IMR-90 (cell line): ENCODE measurements at regions not wholly inside any gene's neighbourhood (a gene's known extent, or its start where the extent isn't known, plus 50 kb on each side); places are given as distances from the start of the nearest gene placed in this dataset.

Experiments
- ATAC-seq: fragments of 200-7000 bp; cut with Tn5 transposase; 2 replicates; pipeline ENCODE4 v1.9.1; 2020; ENCODE audit warnings: low read depth, mild to moderate bottlenecking, moderate library complexity
- BruUV-seq: library from RNA; stranded (reverse); fragments of 400-500 nt; replicated peaks from 2 replicates; lab custom pipeline; 2021; lab: Mats Ljungman, UMichigan
- CTCF ChIA-PET: fragments of 300-600 bp; formaldehyde crosslinking; extraction: SDS; loops from one replicate; lab custom pipeline; 2021; ENCODE audit warnings: antibody characterized with exemption; lab: Yijun Ruan, JAX
- POLR2A ChIA-PET: fragments of 300-600 bp; sonication (Branson Sonifier 250); formaldehyde crosslinking; loops from one replicate; lab custom pipeline; 2022; ENCODE audit warnings: antibody characterized with exemption; ENCODE audit not compliant: unreplicated experiment; lab: Charles Lee
- DNase-seq: peaks from one replicate; pipeline ENCODE4 v3.0.0; 2013
- H2AFZ ChIP-seq: replicated peaks from 2 replicates; pipeline ENCODE3; 2013; ENCODE audit warnings: low read length, mild to moderate bottlenecking; ENCODE audit not compliant: poor library complexity
- H2AK5ac ChIP-seq: 2 replicates; pipeline ENCODE4 v1.6.1; 2013; ENCODE audit warnings: low read depth, low read length, inconsistent platforms
- H2AK9ac ChIP-seq: replicated peaks from 2 replicates; pipeline ENCODE3; 2013; ENCODE audit warnings: mild to moderate bottlenecking, low read depth, low read length, moderate library complexity; ENCODE audit not compliant: poor library complexity
- H2BK120ac ChIP-seq: 2 replicates; pipeline ENCODE4 v1.6.1; 2013; ENCODE audit warnings: low read depth, low read length, inconsistent platforms
- H2BK15ac ChIP-seq: 3 replicates; pipeline ENCODE4 v1.6.1; 2013; ENCODE audit warnings: low read depth, low read length, inconsistent platforms
- H2BK20ac ChIP-seq: 2 replicates; pipeline ENCODE4 v1.6.1; 2013; ENCODE audit warnings: low read depth, mild to moderate bottlenecking, inconsistent platforms, low read length, moderate library complexity
- H2BK5ac ChIP-seq: 2 replicates; pipeline ENCODE4 v1.6.1; 2013; ENCODE audit warnings: mild to moderate bottlenecking, low read depth, low read length, inconsistent platforms; ENCODE audit not compliant: poor library complexity, severe bottlenecking
- H3K14ac ChIP-seq: replicated peaks from 2 replicates; pipeline ENCODE4 v1.6.1; 2013; ENCODE audit warnings: low read depth, low read length, inconsistent platforms
- H3K18ac ChIP-seq: 2 replicates; pipeline ENCODE4 v1.6.1; 2013; ENCODE audit warnings: low read depth, low read length, control low read depth
- H3K23ac ChIP-seq: 2 replicates; pipeline ENCODE4 v1.6.1; 2013; ENCODE audit warnings: low read depth, low read length, inconsistent platforms
- H3K27ac ChIP-seq: 2 replicates; pipeline ENCODE4 v1.5.1; 2013; ENCODE audit warnings: mild to moderate bottlenecking, control low read depth, low read length; ENCODE audit not compliant: insufficient read depth
- H3K27me3 ChIP-seq: 2 replicates; pipeline ENCODE4 v1.6.1; 2013; ENCODE audit warnings: low read length; ENCODE audit not compliant: control insufficient read depth, insufficient read depth
- H3K36me3 ChIP-seq: 2 replicates; pipeline ENCODE4 v1.6.1; 2013; ENCODE audit warnings: low read length, mixed read lengths; ENCODE audit not compliant: control insufficient read depth, insufficient read depth
- H3K4ac ChIP-seq: 2 replicates; pipeline ENCODE4 v1.6.1; 2013; ENCODE audit warnings: low read depth, low read length, inconsistent platforms
- H3K4me1 ChIP-seq: 2 replicates; pipeline ENCODE4 v1.6.1; 2013; ENCODE audit warnings: low read length, mixed read lengths; ENCODE audit not compliant: control insufficient read depth, insufficient read depth
- H3K4me2 ChIP-seq: 2 replicates; pipeline ENCODE4 v1.6.1; 2013; ENCODE audit warnings: low read depth, mild to moderate bottlenecking, control low read depth, low read length, moderate library complexity
- H3K4me3 ChIP-seq: 2 replicates; pipeline ENCODE4 v1.5.1; 2013; ENCODE audit warnings: low read depth, mild to moderate bottlenecking, control low read depth, low read length, moderate library complexity; ENCODE audit not compliant: insufficient read depth
- H3K56ac ChIP-seq: 2 replicates; pipeline ENCODE4 v1.6.1; 2013; ENCODE audit warnings: low read length, inconsistent platforms; ENCODE audit not compliant: insufficient read depth; ENCODE audit errors: extremely low read depth
- H3K79me1 ChIP-seq, 2 experiments: 2 replicates each; pipeline ENCODE4 v1.6.1; 2013; ENCODE audit warnings: low read length in 2 of 2, inconsistent platforms in 1 of 2, low read depth in 1 of 2
- H3K9ac ChIP-seq: 2 replicates; pipeline ENCODE4 v1.6.1; 2013; ENCODE audit warnings: low read depth, low read length, control low read depth
- H3K9me1 ChIP-seq: 2 replicates; pipeline ENCODE4 v1.6.1; 2013; ENCODE audit warnings: low read length, inconsistent platforms; ENCODE audit not compliant: insufficient read depth
- H3K9me3 ChIP-seq: 2 replicates; pipeline ENCODE4 v1.6.1; 2013; ENCODE audit warnings: low read length; ENCODE audit not compliant: control insufficient read depth, insufficient read depth
- H4K20me1 ChIP-seq: 2 replicates; pipeline ENCODE4 v1.6.1; 2013; ENCODE audit warnings: low read length, inconsistent platforms; ENCODE audit not compliant: insufficient read depth
- H4K5ac ChIP-seq: 2 replicates; pipeline ENCODE4 v1.6.1; 2013; ENCODE audit warnings: mild to moderate bottlenecking, low read depth, low read length, control low read depth
- H4K8ac ChIP-seq, 2 experiments: 2 replicates each; pipeline ENCODE4 v1.6.1; 2013; ENCODE audit warnings: low read depth in 2 of 2, low read length in 2 of 2, control low read depth in 1 of 2, inconsistent platforms in 1 of 2
- H4K91ac ChIP-seq: 2 replicates; pipeline ENCODE4 v1.6.1; 2013; ENCODE audit warnings: low read depth, low read length, inconsistent platforms; ENCODE audit not compliant: insufficient read depth
- BHLHE40 ChIP-seq: fragments of 150-350 bp; IDR thresholded peaks from 2 replicates; pipeline ENCODE4 v1.6.1; 2016; ENCODE audit warnings: mild to moderate bottlenecking, low read depth, low read length
- CEBPB ChIP-seq: IDR thresholded peaks from 2 replicates; pipeline ENCODE4 v1.6.1; 2012; ENCODE audit warnings: low read depth, low read length, improper control_type of control experiment
- CHD1 ChIP-seq: IDR thresholded peaks from 2 replicates; pipeline ENCODE4 v1.6.1; 2012; ENCODE audit warnings: low read depth, low read length, improper control_type of control experiment
- ELK1 ChIP-seq: fragments of 150-350 bp; IDR thresholded peaks from 2 replicates; pipeline ENCODE4 v1.6.1; 2016; ENCODE audit warnings: low read depth, mild to moderate bottlenecking, low read length, moderate library complexity, borderline replicate concordance
- FOS ChIP-seq: fragments of 150-350 bp; IDR thresholded peaks from 2 replicates; pipeline ENCODE4 v1.6.1; 2016; ENCODE audit warnings: low read depth, low read length
- MAFK ChIP-seq: IDR thresholded peaks from 2 replicates; pipeline ENCODE4 v1.6.1; 2012; ENCODE audit warnings: low read depth, low read length, improper control_type of control experiment
- MAZ ChIP-seq: IDR thresholded peaks from 2 replicates; pipeline ENCODE4 v1.6.1; 2012; ENCODE audit warnings: low read depth, mild to moderate bottlenecking, low read length, improper control_type of control experiment, moderate library complexity, borderline replicate concordance
- MXI1 ChIP-seq: IDR thresholded peaks from 2 replicates; pipeline ENCODE4 v1.6.1; 2012; ENCODE audit warnings: low read depth, mild to moderate bottlenecking, low read length, moderate library complexity, borderline replicate concordance
- NFE2L2 ChIP-seq: fragments of 150-350 bp; IDR thresholded peaks from 2 replicates; pipeline ENCODE4 v1.6.1; 2016; ENCODE audit warnings: low read depth, mild to moderate bottlenecking, low read length
- POLR2A ChIP-seq: IDR thresholded peaks from 2 replicates; pipeline ENCODE4 v1.6.1; 2012; ENCODE audit warnings: mild to moderate bottlenecking, low read depth, low read length
- RAD21 ChIP-seq: IDR thresholded peaks from 2 replicates; pipeline ENCODE4 v1.6.1; 2012; ENCODE audit warnings: low read length, improper control_type of control experiment
- RCOR1 ChIP-seq: IDR thresholded peaks from 2 replicates; pipeline ENCODE4 v1.6.1; 2012; ENCODE audit warnings: mild to moderate bottlenecking, low read length, improper control_type of control experiment; ENCODE audit not compliant: insufficient replicate concordance
- RFX5 ChIP-seq: IDR thresholded peaks from 2 replicates; pipeline ENCODE4 v1.8.0; 2012; ENCODE audit warnings: low read depth, mild to moderate bottlenecking, low read length, moderate library complexity
- SMC3 ChIP-seq: fragments of 150-350 bp; IDR thresholded peaks from 2 replicates; pipeline ENCODE4 v1.6.1; 2016; ENCODE audit warnings: low read depth, mild to moderate bottlenecking, antibody characterized with exemption, low read length, moderate library complexity
- USF2 ChIP-seq: fragments of 150-350 bp; IDR thresholded peaks from 2 replicates; pipeline ENCODE4 v1.6.1; 2017; ENCODE audit warnings: mild to moderate bottlenecking, antibody characterized with exemption, low read length, low read depth
- WGBS, 2 experiments: methylation state at CpG; one replicate each; pipeline versions ENCODE4 v1.1.5 to v1.1.7; 2013; ENCODE audit warnings: missing lambda C conversion rate in 2 of 2; ENCODE audit not compliant: insufficient read length in 1 of 2; ENCODE audit errors: extremely low coverage in 2 of 2; 5-methylcytosine and 5-hydroxymethylcytosine counted together
- dilution Hi-C: fragments of 300-500 bp; cut with HindIII; formaldehyde crosslinking; loops from one replicate; pipeline ENCODE4 v1.14.3; 2018; ENCODE audit warnings: low sequenced_read_pairs; ENCODE audit not compliant: unreplicated experiment
- in situ Hi-C: fragments of 300-500 bp; cut with MboI; formaldehyde crosslinking; loops from 3 replicates; pipeline ENCODE4 v1.14.3; 2019; ENCODE audit warnings: low sequenced_read_pairs, inconsistent platforms, mixed read lengths
- intact Hi-C: fragments of 100-400 bp; cut with micrococcal nuclease; formaldehyde crosslinking; loops from 2 replicates; pipeline ENCODE4 v1.10.0; 2022
- TF ChIP-seq, protein P1 (sequence below): conservative IDR thresholded peaks from 2 replicates; pipeline ENCODE4 v1.5.1; 2012; ENCODE audit warnings: mild to moderate bottlenecking, low read depth, low read length, improper control_type of control experiment

- Histone ChIP-seq H3K27me3 (no peaks in the 10 kb centered on the region), H3K23ac (no peak overlapping the region), H3K56ac (no peak overlapping the region), H3K79me1 (no peaks in the 10 kb centered on the region), H4K91ac (no peak overlapping the region), H3K18ac (no peak overlapping the region), H4K5ac (no peak overlapping the region), H3K4me2 (no peak overlapping the region), H3K4me3 (no peak overlapping the region), H3K9ac (no peak overlapping the region), H4K8ac (no peak overlapping the region), H2AK5ac (no peak overlapping the region), H4K20me1 (no peaks in the 10 kb centered on the region; the same call in 1 of the 2 replicates), H2AFZ (no peak overlapping the region), H3K4me1 (no peaks in the 10 kb centered on the region), H3K9me3 (peaks cover 2% of the 10 kb centered on the region; the same call in 1 of the 2 replicates), H2BK120ac (no peak overlapping the region), H3K9me1 (no peaks in the 10 kb centered on the region), H3K14ac (no peak overlapping the region), H2AK9ac (no peak overlapping the region), H3K27ac (no peak overlapping the region), H2BK20ac (no peak overlapping the region), H2BK5ac (no peak overlapping the region), H3K36me3 (no peaks in the 10 kb centered on the region), H3K4ac (no peak overlapping the region), H2BK15ac (no peak overlapping the region)
- DNase-seq (no peak), ATAC-seq (no peak)
- CTCF ChIA-PET, result no interaction called here
- intact Hi-C loops, result no loop called here
- POLR2A ChIA-PET, result no interaction called here
- in situ Hi-C loops, result no loop called here
- TF ChIP-seq MAZ, result no peak
- no peak for TF ChIP-seq MXI1
- no peak for TF ChIP-seq RFX5
- TF ChIP-seq USF2, result no peak
- TF ChIP-seq ELK1, result no peak
- no peak for TF ChIP-seq MAFK
- TF ChIP-seq NFE2L2, result no peak
- TF ChIP-seq POLR2A, result no peak
- TF ChIP-seq, protein P1, sequence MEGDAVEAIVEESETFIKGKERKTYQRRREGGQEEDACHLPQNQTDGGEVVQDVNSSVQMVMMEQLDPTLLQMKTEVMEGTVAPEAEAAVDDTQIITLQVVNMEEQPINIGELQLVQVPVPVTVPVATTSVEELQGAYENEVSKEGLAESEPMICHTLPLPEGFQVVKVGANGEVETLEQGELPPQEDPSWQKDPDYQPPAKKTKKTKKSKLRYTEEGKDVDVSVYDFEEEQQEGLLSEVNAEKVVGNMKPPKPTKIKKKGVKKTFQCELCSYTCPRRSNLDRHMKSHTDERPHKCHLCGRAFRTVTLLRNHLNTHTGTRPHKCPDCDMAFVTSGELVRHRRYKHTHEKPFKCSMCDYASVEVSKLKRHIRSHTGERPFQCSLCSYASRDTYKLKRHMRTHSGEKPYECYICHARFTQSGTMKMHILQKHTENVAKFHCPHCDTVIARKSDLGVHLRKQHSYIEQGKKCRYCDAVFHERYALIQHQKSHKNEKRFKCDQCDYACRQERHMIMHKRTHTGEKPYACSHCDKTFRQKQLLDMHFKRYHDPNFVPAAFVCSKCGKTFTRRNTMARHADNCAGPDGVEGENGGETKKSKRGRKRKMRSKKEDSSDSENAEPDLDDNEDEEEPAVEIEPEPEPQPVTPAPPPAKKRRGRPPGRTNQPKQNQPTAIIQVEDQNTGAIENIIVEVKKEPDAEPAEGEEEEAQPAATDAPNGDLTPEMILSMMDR, result no peak
- no peak for TF ChIP-seq CHD1
- TF ChIP-seq SMC3, result no peak
- no peak for TF ChIP-seq CEBPB
- no peak for TF ChIP-seq BHLHE40
- TF ChIP-seq RCOR1, result no peak
- TF ChIP-seq RAD21, result no peak
- no peak for TF ChIP-seq FOS
- no TSS peak for BruUV-seq
- WGBS, 2 experiments, result no CpG with 5 or more reads among the region's 1 CpG
- dilution Hi-C loops, result no loop called here
These were observed 138.2 kb downstream of the RAD51AP2 start for GRCh38 chr2:17380003-17380402.
